GM19455 (cell line): ENCODE measurements at regions not wholly inside any gene's neighbourhood (a gene's known extent, or its start where the extent isn't known, plus 50 kb on each side); places are given as distances from the start of the nearest gene placed in this dataset.

Source experiments
- ATAC-seq: cut with Tn5 transposase; IDR thresholded peaks from one replicate; pipeline ENCODE4 v1.9.1; 2021; ENCODE audit not compliant: unreplicated experiment

DNA sequence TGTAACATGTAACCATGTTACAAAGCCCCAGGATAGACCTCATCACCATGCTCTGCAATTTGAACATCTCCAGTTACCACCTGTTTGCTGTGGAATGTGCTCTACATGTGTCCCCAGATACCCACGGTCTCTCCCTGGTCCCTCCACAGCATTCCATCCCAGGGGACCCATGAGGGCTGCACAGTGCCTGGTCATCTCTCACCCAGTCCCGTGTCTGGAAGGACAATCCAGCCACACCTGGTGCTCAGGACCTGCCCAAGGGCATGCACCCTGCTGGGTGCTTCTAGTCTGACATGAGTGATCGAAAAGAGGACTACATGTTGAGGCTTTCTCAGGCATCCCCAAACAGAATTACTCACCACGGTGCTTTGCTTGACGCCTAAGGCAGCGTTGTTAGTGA lies 119.6 kb upstream of the ATP10A start:
- no peak for ATAC-seq

DNA sequence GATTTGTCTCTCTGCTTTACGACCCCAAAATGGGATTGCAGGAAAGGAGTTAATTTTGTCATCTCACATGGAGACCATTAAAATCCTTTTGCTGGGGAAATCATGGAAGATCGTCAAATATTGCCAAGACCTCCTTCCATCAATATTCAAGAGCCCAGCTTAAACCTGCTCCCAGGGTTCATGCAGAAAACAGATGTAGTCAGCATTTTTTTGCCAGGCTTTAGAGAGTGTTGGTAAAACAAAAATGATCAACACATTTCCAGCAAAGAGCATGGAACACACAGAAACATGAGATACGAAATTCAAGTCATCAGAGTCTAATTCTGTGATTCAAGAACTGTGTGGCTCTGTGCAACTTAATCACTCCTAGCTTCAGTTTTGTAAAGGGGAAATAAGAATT lies 118.0 kb upstream of the ATP10A start:
- no peak for ATAC-seq

DNA sequence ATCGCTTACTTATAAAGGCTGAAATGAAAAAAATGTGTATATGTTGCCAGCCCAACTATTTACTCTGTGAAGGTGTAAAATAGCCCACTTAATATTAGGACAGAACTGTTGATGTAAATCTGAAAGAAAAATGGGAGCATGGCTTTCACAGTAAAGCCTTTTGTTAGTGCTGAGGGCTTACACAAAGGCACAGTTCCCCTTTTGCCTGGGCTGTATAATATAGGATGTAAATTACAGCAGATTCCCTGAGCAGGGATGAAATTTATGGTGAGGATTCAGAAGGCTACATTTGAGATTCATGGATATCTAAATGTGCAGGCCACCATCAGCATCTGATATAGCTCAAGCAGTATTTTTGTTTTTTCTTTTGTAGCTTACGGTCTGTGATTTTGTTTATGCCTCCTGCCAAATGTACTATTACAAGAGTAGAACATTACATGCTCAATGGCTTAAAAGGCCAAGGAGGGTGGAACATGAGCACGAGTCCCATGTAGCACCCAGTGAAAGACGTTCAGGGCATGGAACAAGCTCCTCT lies 109.1 kb upstream of the ATP10A start:
- ATAC-seq, result no peak

DNA sequence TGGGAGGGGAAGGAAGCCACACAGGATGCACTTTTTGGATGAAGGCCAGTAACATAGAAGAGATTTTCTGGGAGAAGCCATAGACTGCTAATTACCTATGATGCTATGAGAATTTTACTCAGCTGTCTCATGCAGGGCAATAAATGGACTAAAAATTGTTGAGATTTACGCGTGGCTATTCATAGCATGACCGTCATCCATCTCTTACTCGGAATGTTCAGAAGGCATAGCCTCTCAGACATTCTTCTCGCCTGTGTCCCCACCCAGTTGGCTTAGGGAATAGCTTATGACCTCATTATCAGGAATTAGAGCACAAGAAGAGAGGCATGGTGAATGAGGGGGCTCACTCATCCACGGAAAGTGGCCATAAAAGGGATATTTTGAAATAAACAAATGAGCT lies 107.9 kb upstream of the ATP10A start:
- ATAC-seq, result no peak

DNA sequence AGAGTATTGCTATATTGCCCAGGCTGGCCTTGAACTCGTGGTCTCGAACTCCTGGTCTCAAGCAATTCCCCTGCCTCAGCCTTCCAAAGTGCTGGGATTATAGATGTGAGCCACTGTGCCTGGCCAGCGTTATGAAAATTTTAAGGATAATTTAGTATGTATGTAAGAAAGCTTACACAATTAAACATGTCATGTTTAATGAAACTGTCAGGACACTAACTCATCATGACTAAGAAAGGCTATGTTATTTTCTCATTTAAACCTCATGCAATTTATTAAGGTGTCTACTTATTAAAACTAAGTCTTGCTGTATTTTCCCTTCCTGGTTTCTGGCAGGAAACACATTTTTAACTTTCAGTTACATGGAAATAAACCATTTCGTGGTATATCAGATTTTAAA lies 106.8 kb upstream of the ATP10A start:
- no peak for ATAC-seq

DNA sequence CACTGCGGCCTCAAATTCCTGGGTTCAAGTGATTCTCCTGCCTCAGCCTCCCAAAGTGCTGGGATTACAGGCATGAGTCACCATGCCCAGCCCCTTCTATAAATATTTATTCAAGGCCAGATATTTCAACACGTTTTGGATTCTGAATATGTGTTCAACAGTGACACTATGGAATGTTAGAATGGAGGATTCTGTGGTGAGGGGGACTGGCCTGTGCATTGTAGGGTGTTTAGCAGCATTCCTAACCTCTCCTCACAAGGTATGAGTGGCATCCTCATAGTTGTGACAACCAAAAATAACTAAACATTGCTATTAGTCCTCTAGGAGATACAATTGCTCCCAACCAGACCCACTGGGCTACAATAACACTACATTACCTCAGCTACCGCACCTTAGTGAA lies 104.0 kb upstream of the ATP10A start:
- no peak for ATAC-seq

DNA sequence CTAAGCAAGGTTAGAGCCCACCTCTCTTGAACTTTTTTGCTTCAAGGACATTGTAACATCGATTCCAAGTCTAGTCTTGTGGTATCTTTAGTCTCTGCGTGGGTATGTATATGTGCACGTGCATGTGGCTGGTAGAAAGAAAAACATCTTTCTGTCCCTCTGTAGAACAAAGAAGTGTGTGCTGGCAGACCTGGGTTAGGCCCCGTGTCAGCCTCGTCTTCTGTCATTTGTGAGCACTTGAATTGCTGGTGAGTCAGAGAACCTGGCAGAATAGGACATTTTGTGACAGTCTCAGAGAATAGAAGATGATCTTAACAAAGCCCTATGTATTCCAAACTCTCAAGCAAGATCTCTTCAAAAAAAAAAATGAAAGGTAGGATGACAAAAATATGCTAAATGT lies 102.2 kb upstream of the ATP10A start:
- no peak for ATAC-seq

DNA sequence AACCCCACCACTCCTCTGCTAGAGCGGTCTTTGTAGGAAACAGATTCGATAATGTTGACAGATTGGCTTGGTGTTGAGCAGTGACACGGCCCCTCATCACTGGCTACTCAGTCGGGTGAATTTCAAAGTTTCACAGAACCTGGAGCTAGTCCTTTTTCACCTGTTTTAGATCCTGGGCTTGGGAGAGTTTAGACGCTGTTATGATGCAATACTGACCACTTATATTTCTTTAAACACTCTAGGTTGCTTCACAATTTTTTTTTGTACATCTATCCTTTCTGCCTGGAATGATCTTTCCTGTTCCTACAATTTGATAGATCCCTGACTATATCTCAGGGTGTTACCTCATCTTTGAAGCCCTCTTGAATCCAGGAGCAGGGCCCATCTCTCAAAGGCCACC lies 97.1 kb upstream of the ATP10A start:
- no peak for ATAC-seq

DNA sequence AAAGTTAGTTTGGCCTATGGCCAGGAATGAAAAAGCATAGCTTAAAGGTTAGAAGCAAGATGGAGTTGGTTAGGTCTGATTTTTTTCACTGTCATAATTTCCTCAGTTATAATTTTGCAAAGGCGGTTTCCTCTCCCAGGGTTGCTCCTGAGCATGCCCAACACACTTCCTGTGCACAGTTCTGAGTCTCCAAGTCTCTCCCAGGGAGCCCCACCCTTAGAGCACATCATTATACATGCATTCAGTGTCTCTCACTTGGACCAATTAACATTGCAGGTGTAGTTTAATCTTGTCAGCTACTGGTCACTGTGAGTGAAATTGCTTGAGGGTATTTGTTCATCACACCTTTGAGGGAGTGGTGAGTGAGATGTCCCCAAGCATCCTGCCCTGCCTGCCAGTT lies 96.0 kb upstream of the ATP10A start:
- ATAC-seq, result no peak

DNA sequence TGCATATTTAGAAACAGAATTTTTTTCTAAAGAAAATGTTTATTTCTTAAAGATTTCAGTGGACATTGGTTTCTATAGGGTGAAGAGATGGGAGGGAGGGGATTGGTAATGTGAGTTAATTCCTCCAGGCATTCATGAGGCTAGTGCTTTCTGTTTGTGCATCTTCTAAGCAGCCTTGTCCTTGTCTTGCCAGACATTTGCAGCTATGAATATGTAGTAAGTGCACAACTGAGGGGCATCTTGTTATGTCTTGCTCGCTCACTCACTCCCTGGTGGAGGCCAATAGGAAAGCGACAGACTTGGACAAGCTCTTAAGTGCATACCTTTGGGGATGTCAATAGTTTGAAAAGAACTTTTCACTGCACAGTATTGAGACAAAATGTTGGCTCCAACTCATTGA lies 92.5 kb upstream of the ATP10A start:
- ATAC-seq, result no peak

DNA sequence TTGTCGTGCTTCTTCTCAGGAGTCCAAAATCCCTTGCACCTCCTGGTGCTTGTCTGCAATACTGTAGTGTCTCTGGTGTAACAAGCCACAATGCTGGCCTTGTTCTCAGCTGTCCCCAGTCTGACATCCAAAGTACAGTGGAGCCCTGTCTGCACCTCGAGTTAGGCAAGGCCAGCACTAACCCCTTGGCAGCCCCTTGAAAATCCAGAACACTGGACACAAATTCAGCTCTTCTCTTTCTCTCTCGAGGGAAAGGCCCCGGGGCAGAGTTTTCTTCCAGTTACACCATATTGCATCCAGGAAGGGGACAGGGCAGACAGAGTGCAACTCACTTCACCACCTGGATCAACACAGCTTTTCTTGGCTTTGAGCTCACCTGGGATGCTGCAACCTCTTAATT lies 91.3 kb upstream of the ATP10A start:
- no peak for ATAC-seq

DNA sequence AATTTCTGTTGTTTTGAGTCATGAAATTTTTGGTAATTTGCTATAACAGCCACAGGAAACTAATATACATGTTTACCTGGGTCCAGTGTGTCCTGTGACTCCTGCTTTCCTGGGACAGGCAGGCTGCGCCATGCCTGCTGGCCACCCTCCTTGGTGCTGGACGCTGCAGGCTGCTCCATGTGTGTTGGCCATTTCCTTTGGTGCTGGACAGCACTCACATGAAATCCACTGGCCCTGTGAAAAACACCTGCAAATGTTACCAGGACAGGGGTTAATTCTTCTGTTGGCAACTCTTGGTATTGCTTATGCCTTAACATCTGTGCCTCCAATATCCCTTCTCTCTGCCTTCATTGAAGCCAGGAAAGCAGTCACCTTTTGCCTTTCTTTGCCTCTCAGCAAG lies 86.9 kb upstream of the ATP10A start:
- ATAC-seq, result no peak

DNA sequence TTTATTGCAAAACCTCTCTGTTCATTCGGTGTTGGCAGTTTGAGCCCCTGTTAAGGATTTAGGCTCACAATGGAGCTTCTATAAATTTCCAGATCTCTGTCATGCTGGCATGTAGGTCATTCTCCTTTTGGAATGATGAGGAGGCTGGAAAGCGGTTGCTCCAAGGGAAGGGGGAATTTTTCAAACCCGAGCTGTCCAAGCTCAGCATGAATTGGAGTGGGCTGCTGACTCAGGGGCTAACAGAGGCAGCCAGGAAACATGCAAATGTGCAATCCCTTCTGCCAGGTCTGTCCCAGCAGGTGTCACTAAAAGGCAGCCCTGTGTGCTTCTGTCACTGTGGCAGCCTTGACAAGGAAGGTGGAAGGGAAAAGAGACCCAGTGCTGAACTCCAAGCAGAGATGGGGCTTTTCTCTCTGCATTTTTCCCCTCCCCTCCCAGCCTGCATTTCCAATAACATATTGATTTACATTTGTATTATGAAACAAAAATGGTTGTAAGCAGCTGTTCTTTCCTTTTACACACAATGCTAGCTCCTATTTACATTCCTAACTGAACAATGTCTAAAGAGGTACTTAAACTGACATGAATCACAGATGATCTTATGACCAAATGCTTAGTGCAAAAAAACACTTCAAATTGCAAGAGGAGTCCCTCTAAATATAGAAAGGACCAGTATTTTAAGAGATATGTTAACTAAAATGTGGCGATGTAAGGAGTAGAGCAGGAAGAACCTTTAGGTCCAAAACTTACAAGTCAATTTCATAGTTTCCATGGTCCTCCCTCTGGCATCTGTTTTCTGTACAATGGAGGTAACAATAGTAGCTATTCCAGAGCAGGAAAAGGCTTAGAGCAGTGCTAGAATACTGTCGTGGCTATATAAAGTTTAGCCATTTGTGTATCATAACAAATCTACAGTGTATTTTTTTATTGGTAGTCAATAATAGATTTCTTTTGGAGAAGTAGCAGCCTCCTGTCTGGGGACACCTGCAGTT lies 84.5 kb upstream of the ATP10A start:
- no peak for ATAC-seq

DNA sequence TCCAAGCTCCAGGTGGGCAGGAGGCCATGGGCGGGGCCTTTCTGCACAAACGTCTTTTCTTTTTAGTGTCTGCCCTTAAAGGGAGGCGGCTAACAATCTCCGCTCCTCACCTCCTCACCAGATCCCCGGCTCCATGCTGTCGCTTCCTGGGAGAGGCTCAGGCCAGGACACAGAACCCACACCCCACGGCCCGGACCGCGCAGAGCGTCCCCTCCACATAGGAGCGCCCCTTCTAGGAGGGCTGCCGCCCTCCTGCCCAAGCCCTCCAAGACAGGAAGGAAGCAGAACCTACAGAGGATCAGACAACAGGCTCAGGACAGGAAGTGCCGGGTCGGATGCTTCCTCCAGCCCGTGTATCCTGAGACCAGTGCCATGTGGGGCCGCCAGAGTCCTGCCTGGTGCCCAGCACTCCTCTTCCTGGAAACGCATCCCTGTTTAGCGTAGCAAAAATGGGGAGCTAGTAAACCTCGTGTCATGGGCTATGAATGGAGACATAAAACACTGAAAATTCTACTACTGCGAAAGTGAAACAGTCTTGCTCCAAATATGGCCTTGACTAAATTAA lies 83.2 kb upstream of the ATP10A start:
- no peak for ATAC-seq

DNA sequence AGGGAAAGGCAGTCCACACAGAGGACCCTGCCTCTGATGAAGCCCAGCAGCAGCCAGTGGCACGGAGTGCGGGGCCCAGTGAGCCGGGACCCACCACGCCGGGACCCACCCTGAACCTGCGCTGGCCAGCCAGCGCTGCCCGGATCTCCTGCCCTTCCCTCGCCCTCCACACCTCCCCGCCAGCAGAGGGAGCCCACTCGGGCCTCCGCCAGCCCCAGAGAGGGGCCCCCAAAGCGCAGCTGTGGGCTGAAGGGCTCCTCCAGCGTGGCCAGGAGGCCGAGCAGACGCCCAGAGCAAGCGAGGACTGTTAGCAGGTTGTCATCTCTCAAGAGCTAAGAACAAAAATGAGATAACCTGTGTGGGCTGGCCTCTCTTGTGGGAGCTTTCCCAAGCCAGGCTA lies 81.3 kb upstream of the ATP10A start:
- ATAC-seq, result no peak

DNA sequence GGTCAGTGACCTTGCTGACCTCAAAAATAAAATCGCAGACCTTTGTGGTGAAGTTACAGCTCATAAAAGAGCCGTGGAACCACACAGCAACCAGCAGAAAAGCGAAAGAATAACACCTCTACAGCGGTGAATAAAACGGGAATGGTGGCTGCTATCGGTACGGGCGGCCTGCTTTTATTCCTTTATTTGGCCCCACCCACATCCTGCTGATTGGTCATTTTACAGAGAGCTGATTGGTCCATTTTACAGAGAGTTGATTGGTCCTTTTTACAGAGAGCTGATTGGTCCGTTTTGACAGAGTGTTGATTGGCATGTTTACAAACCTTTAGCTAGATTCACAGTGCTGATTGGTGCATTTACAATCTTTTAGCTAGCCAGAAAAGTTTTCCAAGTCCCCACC lies 80.7 kb upstream of the ATP10A start:
- no peak for ATAC-seq

DNA sequence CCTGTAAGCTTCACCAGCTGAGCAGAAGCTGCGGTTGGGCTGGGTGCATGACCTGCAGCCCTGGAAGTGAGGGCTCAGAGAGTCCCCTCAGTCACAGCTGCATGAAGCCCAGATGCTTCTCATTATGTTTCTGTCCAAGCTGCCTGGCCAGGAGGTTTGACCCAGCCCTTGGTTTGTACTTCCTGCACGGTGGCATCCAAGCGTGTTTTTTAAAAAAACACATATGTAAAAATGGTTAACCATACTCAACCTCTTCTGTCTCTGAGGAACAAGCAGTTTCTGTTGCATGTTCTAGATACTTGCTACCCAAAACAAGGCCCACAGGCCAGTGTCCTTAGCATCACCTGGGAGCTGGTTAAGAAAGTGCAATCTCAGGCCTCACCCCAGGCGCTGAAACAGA lies 76.0 kb upstream of the ATP10A start:
- ATAC-seq, result peak; percentile 90

DNA sequence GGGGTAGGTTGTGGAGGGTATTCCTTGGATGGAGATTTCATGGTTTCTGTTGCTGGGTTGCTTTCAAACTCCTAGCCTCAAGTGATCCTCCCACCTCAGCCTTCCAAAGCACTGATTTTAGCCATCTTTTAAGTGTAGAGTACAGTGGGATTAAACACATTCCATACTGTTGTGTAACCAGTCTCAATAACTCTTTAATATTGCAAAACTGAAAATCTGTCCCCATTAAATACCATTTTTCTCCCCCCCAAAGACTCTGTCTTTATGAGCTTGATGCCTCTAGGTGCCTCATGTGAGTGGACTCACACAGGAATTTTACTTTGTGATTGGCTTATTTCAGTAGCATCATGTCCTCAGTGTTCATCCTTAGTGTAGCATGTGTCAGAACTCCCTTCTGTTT lies 74.7 kb upstream of the ATP10A start:
- no peak for ATAC-seq

DNA sequence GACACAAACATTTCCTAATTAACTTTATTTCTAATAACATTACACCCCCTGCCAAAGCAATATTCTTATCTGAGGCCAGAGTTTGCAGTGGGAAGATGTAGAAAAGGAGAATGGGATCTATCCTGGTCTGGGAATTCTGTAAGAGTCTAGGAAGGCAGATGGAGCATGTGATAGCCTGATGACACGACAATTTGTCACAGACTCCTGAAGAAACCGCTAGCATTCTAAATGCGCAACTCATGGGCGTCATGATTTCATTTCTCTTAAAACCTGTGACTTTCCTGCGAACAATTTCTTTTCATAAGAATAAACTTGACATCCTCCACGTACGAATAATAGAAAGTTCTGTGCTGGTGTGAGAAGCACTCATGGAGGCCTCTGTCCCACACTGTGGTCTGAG lies 72.9 kb upstream of the ATP10A start:
- ATAC-seq, result no peak

DNA sequence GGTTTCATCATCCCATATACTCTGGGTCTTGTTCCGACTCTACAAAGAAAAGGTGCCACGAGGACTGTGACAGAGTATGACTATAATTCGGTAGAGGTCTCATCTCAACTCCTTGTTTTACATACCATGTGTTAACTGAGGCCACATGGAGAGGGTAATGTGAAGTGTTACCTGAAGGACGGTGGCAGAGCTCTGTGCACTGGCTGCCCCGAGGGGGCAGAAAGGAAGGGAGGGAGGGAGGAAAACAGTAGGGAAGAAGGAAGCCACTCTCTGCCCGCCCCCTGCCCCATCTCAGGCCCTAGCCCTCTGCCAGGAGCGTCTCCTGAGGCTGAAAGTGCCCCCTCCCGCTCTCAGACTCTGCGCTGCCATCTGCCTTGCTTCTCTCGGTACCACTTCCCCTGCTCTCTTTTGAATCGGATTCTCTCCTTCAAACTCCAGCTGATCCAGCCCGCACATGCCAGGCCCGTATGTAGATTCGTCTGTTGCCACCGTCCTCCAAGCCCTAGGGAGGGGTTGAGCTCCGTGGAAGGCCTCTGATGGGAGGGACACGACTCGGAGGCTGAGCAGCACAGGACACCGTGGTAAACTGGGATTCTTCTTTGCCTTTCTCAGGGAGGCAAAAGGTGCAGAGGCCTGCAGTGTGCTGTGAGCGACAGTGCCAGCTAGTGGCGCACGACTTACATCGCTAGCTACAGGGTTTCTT lies 70.5 kb upstream of the ATP10A start:
- ATAC-seq, result peak; percentile 68

DNA sequence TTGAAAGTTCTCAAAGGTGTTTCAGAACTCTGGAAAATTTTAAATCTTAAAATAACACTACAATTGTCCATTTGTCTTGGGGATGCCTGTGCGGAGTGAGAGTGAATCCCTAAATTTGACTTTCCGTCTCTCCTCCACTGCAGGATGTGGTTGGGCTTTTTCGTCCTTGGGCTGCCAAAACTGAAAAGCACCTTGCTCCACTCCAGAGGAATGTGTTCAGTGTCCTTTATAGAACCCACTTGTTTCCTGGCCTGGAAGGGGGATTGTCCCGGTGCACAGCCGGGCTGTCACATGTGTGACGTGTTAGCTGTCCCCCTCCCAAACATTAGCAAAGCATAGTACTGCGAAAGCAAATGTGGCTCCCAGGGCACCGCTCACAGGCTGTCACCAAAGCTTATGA lies 69.6 kb upstream of the ATP10A start:
- ATAC-seq, result no peak

DNA sequence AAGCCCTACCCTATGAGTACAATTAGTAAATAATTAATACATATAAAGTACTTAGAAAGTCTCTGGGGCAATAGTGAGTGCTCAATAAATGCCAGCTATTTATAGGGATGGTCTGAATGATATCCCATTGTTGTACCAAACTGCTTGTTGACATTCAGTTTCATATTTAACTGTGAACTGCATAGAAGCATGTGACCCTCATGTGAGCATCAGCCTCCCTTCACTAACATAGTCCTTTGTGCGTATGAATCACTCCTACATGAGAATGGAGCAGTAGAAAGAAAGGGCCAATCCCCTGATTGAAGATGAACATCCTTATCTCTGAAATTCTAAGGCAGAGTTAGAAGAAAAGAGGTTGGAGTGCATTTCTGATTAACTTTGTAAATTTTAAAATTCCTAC lies 68.7 kb upstream of the ATP10A start:
- ATAC-seq, result no peak
